ENCODE measurements at regions not wholly inside any gene's neighbourhood (a gene's known extent, or its start where the extent isn't known, plus 50 kb on each side); places are given as distances from the start of the nearest gene placed in this dataset.

DNA sequence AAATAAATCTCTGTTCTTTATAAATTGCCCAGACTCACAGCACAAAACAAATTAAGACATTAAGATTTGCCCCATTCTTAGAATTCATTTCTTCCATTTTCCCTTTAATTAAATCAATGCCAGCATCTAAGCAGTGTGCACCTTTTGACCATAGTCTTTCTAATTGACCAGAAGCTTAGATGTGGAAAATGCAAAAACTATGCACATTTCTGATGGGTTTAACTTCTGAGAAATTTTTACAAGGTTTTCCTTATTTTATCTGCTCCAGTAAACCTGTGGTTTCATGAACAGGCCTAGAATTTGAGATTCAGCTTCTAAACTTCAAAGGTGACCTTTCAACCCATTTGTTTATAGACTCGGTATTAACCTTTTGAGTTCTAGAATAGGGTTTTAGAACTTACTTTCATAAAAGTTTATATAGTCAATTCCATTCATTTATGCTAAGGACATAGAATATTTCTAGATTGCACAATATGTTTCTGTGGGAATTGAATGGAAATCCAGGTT, 437.8 kb upstream of the HSF2 start:
- Mint-ChIP-seq H3K36me3 (ENCODE audit: low read depth) (peaks cover 1% of the 10 kb centered on the region), H3K4me1 (ENCODE audit: low read depth) (peaks cover 3% of the 10 kb centered on the region), H3K27ac (ENCODE audit: unreplicated experiment) (no peak overlapping the region), H3K9me3 (ENCODE audit: low read depth) (peaks cover 5% of the 10 kb centered on the region), H3K27me3 (ENCODE audit: low read depth) (no peaks in the 10 kb centered on the region), H3K4me3 (ENCODE audit: unreplicated experiment) (no peak overlapping the region)
- DNase-seq (ENCODE audit: low spot score), result no peak
- TF ChIP-seq, protein P1, sequence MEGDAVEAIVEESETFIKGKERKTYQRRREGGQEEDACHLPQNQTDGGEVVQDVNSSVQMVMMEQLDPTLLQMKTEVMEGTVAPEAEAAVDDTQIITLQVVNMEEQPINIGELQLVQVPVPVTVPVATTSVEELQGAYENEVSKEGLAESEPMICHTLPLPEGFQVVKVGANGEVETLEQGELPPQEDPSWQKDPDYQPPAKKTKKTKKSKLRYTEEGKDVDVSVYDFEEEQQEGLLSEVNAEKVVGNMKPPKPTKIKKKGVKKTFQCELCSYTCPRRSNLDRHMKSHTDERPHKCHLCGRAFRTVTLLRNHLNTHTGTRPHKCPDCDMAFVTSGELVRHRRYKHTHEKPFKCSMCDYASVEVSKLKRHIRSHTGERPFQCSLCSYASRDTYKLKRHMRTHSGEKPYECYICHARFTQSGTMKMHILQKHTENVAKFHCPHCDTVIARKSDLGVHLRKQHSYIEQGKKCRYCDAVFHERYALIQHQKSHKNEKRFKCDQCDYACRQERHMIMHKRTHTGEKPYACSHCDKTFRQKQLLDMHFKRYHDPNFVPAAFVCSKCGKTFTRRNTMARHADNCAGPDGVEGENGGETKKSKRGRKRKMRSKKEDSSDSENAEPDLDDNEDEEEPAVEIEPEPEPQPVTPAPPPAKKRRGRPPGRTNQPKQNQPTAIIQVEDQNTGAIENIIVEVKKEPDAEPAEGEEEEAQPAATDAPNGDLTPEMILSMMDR (IDR thresholded peaks at IDR 0.05), result no peak

DNA sequence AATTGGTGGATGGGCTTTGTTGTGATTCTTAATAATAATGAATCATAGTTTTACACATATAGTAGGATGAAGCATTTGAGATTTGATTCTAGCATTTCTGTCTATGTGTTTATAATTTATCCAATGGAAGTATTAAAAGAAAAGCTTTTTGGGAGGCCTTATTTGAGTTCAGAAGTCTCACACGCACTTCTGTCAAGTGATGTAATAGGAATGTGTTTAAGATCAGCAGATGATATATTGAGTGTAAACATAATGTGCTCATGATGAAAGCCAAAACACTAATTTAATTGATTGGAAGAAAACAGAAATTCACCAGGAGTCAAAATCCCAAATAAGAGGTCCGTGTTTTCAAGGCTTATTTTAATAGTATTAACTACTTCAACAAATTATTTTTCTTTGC, 435.6 kb upstream of the HSF2 start:
- DNase-seq (ENCODE audit: low spot score), result no peak
- peaks cover 5% of the 10 kb centered on the region for H3K9me3 Mint-ChIP-seq (ENCODE audit: low read depth)
- peaks cover 1% of the 10 kb centered on the region for H3K36me3 Mint-ChIP-seq (ENCODE audit: low read depth)
- TF ChIP-seq, protein P1 (IDR thresholded peaks at IDR 0.05), result no peak
- no peaks in the 10 kb centered on the region for H3K27me3 Mint-ChIP-seq (ENCODE audit: low read depth)
- no peak overlapping the region for H3K27ac Mint-ChIP-seq (ENCODE audit: unreplicated experiment)
- H3K4me3 Mint-ChIP-seq (ENCODE audit: unreplicated experiment), result no peak overlapping the region
- no peaks in the 10 kb centered on the region for H3K4me1 Mint-ChIP-seq (ENCODE audit: low read depth)

DNA sequence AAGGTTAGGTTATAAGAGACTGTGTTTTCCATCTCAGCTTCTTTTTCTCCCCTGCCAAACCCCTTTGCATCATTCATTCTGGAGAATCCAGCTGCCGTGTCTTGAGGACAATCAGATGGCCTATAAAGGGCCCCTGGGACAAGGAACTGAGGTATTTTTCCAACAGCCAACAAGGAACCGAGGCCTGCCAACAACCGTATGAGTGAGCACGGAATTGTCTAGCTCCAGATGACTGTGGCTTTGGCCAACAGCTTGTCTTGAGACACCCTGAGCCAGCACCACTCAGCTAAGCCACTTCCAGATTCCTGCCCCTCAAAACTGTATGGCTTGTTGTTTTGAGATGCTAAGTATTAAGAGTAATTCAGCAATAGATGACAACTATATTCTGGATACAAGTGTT, 433.7 kb upstream of the HSF2 start:
- Mint-ChIP-seq H3K4me1 (ENCODE audit: low read depth) (no peaks in the 10 kb centered on the region), H3K4me3 (ENCODE audit: unreplicated experiment) (no peak overlapping the region), H3K36me3 (ENCODE audit: low read depth) (no peaks in the 10 kb centered on the region), H3K9me3 (ENCODE audit: low read depth) (peaks cover 5% of the 10 kb centered on the region), H3K27ac (ENCODE audit: unreplicated experiment) (no peak overlapping the region), H3K27me3 (ENCODE audit: low read depth) (no peaks in the 10 kb centered on the region)
- peak; percentile 11 for DNase-seq (ENCODE audit: low spot score)
- TF ChIP-seq, protein P1 (IDR thresholded peaks at IDR 0.05), result no peak

DNA sequence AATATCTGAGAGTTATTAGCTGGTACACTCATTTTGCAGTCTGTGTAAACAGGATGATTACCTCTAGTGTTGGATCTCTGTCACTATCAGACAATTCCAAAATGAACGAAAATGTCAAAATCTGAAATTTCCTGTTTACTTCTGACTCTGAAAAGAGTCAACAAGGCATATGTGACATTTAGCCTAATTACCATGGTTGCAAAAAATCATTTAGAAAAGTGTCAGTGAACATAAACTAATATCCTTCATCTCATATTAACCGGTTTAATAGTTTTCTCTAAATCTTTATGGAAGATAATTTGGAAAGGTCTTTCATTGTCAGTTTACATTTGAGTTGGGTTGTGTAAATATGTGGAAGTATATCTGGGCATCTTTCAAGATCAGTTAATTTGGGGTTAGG, 431.8 kb upstream of the HSF2 start:
- Mint-ChIP-seq H3K36me3 (ENCODE audit: low read depth) (no peaks in the 10 kb centered on the region), H3K27ac (ENCODE audit: unreplicated experiment) (no peak overlapping the region), H3K27me3 (ENCODE audit: low read depth) (no peaks in the 10 kb centered on the region), H3K4me1 (ENCODE audit: low read depth) (peaks cover 7% of the 10 kb centered on the region), H3K4me3 (ENCODE audit: unreplicated experiment) (no peak overlapping the region), H3K9me3 (ENCODE audit: low read depth) (peaks cover 5% of the 10 kb centered on the region)
- TF ChIP-seq, protein P1 (IDR thresholded peaks at IDR 0.05), result no peak
- DNase-seq (ENCODE audit: low spot score), result no peak

DNA sequence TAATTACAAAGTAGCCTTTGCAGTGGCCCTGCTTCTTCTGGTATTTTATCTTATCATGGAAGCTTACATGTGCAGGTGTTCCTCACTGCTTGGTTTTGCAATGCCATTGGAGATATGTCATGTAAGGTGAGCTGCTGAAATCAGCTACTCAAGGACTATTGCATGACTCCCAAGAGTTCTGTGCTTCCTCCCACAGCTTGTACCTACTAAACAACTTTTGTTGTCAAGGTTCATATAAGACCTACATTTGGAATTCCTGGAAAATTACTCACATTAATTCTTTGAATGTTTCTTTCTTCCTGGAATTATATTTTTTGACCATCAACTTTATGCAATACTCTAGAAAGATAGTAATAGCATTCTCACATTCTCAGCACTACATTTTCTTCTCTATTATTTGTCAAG, 427.5 kb upstream of the HSF2 start:
- Mint-ChIP-seq H3K4me3 (ENCODE audit: unreplicated experiment) (no peak overlapping the region), H3K27me3 (ENCODE audit: low read depth) (no peaks in the 10 kb centered on the region), H3K36me3 (ENCODE audit: low read depth) (peaks cover 5% of the 10 kb centered on the region), H3K27ac (ENCODE audit: unreplicated experiment) (no peak overlapping the region), H3K4me1 (ENCODE audit: low read depth) (peaks cover 7% of the 10 kb centered on the region), H3K9me3 (ENCODE audit: low read depth) (peaks cover 17% of the 10 kb centered on the region)
- TF ChIP-seq, protein P1 (IDR thresholded peaks at IDR 0.05), result no peak
- no peak for DNase-seq (ENCODE audit: low spot score)

All from chondrocyte (in vitro differentiated cells).